Fibroblast of the aortic adventitia (primary cell): ENCODE measurements at regions not wholly inside any gene's neighbourhood (a gene's known extent, or its start where the extent isn't known, plus 50 kb on each side); places are given as distances from the start of the nearest gene placed in this dataset.

Experiments
- DNase-seq: peaks from one replicate; pipeline ENCODE4 v3.0.0-alpha.2; 2010; ENCODE audit warnings: low read depth
- H3K4me3 ChIP-seq: 2 replicates; pipeline ENCODE4 v1.5.1; 2011; ENCODE audit warnings: low read depth, mild to moderate bottlenecking, control low read depth, low read length, moderate library complexity
- CTCF ChIP-seq: IDR thresholded peaks from 2 replicates; pipeline ENCODE4 v1.5.1; 2011; ENCODE audit warnings: mild to moderate bottlenecking, low read length, control low read depth, inconsistent platforms; ENCODE audit not compliant: insufficient read depth

DNA sequence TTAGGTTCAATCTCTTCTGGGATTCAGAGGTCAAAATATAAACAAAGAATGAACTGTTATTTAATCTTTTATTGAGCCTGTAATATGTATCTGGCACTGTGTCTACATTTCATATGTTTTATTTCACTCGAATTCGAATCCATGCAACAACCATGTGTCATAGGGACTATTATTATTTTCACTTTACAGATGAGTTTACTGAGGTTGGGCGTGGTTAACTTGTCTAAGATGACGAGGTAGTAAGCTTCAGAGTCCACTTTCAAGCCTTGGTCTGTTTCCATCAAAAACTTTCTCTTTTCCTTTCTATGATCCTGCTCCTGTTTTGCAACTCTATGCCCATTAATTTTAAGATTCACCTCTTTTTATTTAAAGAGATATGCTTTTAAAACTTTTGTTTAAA lies 55.2 kb upstream of the DMAC1 start:
- TF ChIP-seq CTCF, result no peak
- H3K4me3 ChIP-seq, result no peak overlapping the region
- no peak for DNase-seq
